ENCODE measurements at regions not wholly inside any gene's neighbourhood (a gene's known extent, or its start where the extent isn't known, plus 50 kb on each side); places are given as distances from the start of the nearest gene placed in this dataset.

- WGBS = 33% methylated on average over 6 of the region's 6 CpGs
- DNase-seq (ENCODE audit: low spot score in 2 of 2) = no peak
- Histone ChIP-seq H3K9me3 (no peaks in the 10 kb centered on the region), H3K36me3 (no peaks in the 10 kb centered on the region), H3K4me1 (no peaks in the 10 kb centered on the region), H3K27ac (no peak overlapping the region), H3K4me3 (no peak overlapping the region), H3K27me3 (no peaks in the 10 kb centered on the region)
- no peak for TF ChIP-seq POLR2AphosphoS5 (IDR thresholded peaks at IDR 0.05)
- no peak for TF ChIP-seq CTCF (IDR thresholded peaks at IDR 0.05)
- no peak for TF ChIP-seq EP300 (IDR thresholded peaks at IDR 0.05)
- no peak for TF ChIP-seq POLR2A (IDR thresholded peaks at IDR 0.05)
Measured at GRCh38 chr5:85320495-85320894, 935.8 kb upstream of the EDIL3 start.

- H3K36me3 ChIP-seq = no peaks in the 10 kb centered on the region
- no peaks in the 10 kb centered on the region for H3K9me3 ChIP-seq
- no peak for DNase-seq (ENCODE audit: low spot score in 2 of 2)
- TF ChIP-seq CTCF (IDR thresholded peaks at IDR 0.05) (no peak), POLR2A (IDR thresholded peaks at IDR 0.05) (no peak), POLR2AphosphoS5 (IDR thresholded peaks at IDR 0.05) (no peak), EP300 (IDR thresholded peaks at IDR 0.05) (no peak)
- H3K4me1 ChIP-seq = no peaks in the 10 kb centered on the region
- 88% methylated on average over 1 of the region's 1 CpG for WGBS
- H3K4me3 ChIP-seq = no peak overlapping the region
- no peak overlapping the region for H3K27ac ChIP-seq
- H3K27me3 ChIP-seq = no peaks in the 10 kb centered on the region
Measured at GRCh38 chr5:85333276-85333675, 948.6 kb upstream of the EDIL3 start.

DNA sequence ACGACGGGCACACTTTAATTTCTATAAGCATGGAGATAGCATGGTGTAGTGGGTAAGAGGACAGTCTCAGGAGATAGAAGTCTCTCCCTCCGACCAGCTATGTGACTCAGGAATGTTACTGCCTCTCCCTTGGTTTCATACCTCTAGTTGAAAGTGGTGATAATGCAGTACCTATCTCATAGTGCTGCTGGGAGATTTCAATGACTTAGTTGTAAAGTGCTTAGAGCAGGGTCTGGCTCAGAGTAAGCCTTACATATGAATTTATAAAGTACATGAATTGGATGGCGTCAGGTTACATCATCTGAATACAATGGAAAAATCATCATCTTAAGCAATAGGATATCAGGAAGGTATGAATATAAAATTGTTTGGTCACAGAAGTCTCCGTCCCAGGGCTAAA, 952.8 kb upstream of the EDIL3 start:
- H3K4me1 ChIP-seq = no peaks in the 10 kb centered on the region
- no peaks in the 10 kb centered on the region for H3K27me3 ChIP-seq
- H3K27ac ChIP-seq = no peak overlapping the region
- H3K36me3 ChIP-seq = no peaks in the 10 kb centered on the region
- DNase-seq (ENCODE audit: low spot score in 2 of 2) = no peak
- no peaks in the 10 kb centered on the region for H3K9me3 ChIP-seq
- no peak for TF ChIP-seq POLR2AphosphoS5 (IDR thresholded peaks at IDR 0.05)
- no peak for TF ChIP-seq CTCF (IDR thresholded peaks at IDR 0.05)
- no peak overlapping the region for H3K4me3 ChIP-seq
- 66% methylated on average over 5 of the region's 5 CpGs for WGBS

DNA sequence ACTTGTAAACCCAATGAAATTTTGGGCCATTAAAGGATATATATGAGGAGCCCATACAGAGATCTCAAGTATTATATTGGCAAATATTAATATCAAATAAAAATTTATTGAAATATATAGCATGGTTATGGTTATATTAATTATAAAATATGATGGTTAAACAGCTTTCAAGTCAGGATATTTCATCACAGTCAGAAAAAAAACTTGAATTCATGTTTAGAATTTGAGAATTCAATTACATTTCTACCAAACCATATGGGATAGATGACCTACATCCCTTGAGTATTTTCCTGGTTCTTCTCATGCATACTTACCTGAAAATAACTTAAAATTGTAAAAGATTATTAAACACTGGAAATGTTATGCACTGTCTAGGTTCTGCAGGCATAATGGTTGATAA, 956.1 kb upstream of the EDIL3 start:
- no peaks in the 10 kb centered on the region for H3K4me1 ChIP-seq
- H3K27me3 ChIP-seq = no peaks in the 10 kb centered on the region
- no peak for DNase-seq (ENCODE audit: low spot score in 2 of 2)
- no peak overlapping the region for H3K27ac ChIP-seq
- no peak overlapping the region for H3K4me3 ChIP-seq
- no peaks in the 10 kb centered on the region for H3K9me3 ChIP-seq
- TF ChIP-seq POLR2A (IDR thresholded peaks at IDR 0.05) (no peak), EP300 (IDR thresholded peaks at IDR 0.05) (no peak), CTCF (IDR thresholded peaks at IDR 0.05) (no peak), POLR2AphosphoS5 (IDR thresholded peaks at IDR 0.05) (no peak)
- H3K36me3 ChIP-seq = no peaks in the 10 kb centered on the region

DNA sequence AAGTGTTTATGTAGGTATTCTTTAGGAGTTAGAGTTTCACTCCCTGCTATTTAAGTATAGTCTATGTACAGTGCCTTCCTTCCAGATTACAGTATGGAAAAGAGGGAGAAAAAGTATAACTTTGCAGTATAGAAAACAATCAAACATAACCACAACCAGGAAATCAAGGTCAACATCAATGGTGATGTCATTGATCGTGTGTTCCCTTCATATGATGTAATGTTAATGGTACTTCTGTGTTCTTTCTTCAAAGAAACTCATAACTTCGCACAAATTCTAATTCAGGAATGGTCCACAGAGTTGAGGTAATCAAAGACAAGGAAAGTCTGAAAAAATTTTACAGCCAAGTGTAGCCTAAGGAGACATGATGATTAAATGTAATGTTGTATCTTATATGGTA, 961.1 kb upstream of the EDIL3 start:
- Histone ChIP-seq H3K27me3 (no peaks in the 10 kb centered on the region), H3K36me3 (no peaks in the 10 kb centered on the region), H3K4me1 (no peaks in the 10 kb centered on the region), H3K4me3 (no peak overlapping the region), H3K9me3 (no peaks in the 10 kb centered on the region), H3K27ac (no peak overlapping the region)
- TF ChIP-seq EP300 (IDR thresholded peaks at IDR 0.05) = no peak
- no peak for TF ChIP-seq CTCF (IDR thresholded peaks at IDR 0.05)
- TF ChIP-seq POLR2AphosphoS5 (IDR thresholded peaks at IDR 0.05) = no peak
- no peak for TF ChIP-seq POLR2A (IDR thresholded peaks at IDR 0.05)
- 79% methylated on average over 2 of the region's 2 CpGs for WGBS
- no peak for DNase-seq (ENCODE audit: low spot score in 2 of 2)
